ENCODE measurements at regions not wholly inside any gene's neighbourhood (a gene's known extent, or its start where the extent isn't known, plus 50 kb on each side); places are given as distances from the start of the nearest gene placed in this dataset.
"Not testable (repeated sequence)": the region's sequence is repeated elsewhere in the genome, so short reads cannot be mapped to it uniquely, and the experiment has no call there.

DNA sequence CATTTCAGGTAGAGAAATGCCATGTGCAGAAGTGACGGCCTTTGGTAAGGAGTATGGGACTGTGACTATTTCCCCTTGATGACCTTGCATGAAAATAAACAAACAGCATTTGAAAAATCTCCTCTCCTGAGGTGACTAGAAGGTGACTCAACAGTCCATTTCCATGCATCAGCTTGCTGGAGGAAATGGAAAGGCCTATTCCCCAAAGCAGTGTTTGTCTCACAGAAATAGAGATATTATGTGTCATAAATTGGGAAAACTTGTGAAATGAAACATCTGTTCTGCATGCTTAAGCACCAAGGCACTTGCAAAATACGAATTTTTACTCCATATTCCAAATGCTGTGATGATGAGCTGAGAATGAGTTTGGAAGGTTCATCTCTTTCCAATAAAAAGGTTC, 67.2 kb upstream of the MINPP1 start:
- TF ChIP-seq, protein P1, sequence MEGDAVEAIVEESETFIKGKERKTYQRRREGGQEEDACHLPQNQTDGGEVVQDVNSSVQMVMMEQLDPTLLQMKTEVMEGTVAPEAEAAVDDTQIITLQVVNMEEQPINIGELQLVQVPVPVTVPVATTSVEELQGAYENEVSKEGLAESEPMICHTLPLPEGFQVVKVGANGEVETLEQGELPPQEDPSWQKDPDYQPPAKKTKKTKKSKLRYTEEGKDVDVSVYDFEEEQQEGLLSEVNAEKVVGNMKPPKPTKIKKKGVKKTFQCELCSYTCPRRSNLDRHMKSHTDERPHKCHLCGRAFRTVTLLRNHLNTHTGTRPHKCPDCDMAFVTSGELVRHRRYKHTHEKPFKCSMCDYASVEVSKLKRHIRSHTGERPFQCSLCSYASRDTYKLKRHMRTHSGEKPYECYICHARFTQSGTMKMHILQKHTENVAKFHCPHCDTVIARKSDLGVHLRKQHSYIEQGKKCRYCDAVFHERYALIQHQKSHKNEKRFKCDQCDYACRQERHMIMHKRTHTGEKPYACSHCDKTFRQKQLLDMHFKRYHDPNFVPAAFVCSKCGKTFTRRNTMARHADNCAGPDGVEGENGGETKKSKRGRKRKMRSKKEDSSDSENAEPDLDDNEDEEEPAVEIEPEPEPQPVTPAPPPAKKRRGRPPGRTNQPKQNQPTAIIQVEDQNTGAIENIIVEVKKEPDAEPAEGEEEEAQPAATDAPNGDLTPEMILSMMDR (IDR thresholded peaks at IDR 0.05; ENCODE audit: insufficient read depth, low read length): not testable (repeated sequence)
- not testable (repeated sequence) for TF ChIP-seq POLR2AphosphoS5 (IDR thresholded peaks at IDR 0.05; ENCODE audit: low read depth)

Measured in HL-60 (cell line).